ENCODE measurements at regions not wholly inside any gene's neighbourhood (a gene's known extent, or its start where the extent isn't known, plus 50 kb on each side); places are given as distances from the start of the nearest gene placed in this dataset.

DNA sequence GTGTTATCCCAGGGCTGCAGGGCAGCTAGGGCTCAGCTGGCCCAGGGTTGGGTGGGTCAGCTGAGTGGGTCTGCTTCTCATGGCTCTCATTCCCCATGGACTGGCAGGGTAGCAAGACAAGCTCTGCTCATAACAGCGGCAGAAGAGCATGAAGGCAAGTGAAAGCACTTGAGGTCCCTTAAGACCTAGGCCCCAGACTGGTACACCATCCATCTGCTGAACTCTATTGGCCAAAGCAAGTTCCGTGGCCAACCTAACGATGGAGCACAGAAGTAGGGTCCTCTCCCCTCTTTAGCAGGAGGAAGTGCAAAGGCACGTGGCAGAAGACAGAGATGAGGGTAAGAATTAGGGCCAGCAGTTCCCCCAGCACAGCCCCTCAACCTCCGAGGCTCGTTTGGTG is 174.3 kb upstream of the TOPAZ1 start:
- no peaks in the 10 kb centered on the region for H3K36me3 ChIP-seq
- no peaks in the 10 kb centered on the region for H3K4me1 ChIP-seq
- intact Hi-C loops (cut with DNase I) = no loop called here
- no peak overlapping the region for H3K4me3 ChIP-seq
- DNase-seq = no peak
- H3K27ac ChIP-seq = no peak overlapping the region
- no peak for TF ChIP-seq CTCF (IDR thresholded peaks at IDR 0.05)
- ATAC-seq = no peak
- H3K27me3 ChIP-seq (ENCODE audit: low read depth) = peaks cover 4% of the 10 kb centered on the region
- no peaks in the 10 kb centered on the region for H3K9me3 ChIP-seq

- H3K4me3 ChIP-seq = no peak overlapping the region
- intact Hi-C loops (cut with DNase I) = no loop called here
- no peak overlapping the region for H3K27ac ChIP-seq
- ATAC-seq = no peak
- H3K4me1 ChIP-seq = no peaks in the 10 kb centered on the region
- no peak for DNase-seq
- peaks cover 4% of the 10 kb centered on the region for H3K27me3 ChIP-seq (ENCODE audit: low read depth)
- no peaks in the 10 kb centered on the region for H3K36me3 ChIP-seq
- H3K9me3 ChIP-seq = no peaks in the 10 kb centered on the region
- TF ChIP-seq CTCF (IDR thresholded peaks at IDR 0.05) = no peak
These were observed 172.9 kb upstream of the TOPAZ1 start for GRCh38 chr3:44068753-44069152.

- intact Hi-C loops (cut with DNase I) = no loop called here
- Histone ChIP-seq H3K9me3 (no peaks in the 10 kb centered on the region), H3K27me3 (ENCODE audit: low read depth) (peaks cover 4% of the 10 kb centered on the region), H3K4me1 (no peaks in the 10 kb centered on the region), H3K27ac (no peak overlapping the region), H3K36me3 (no peaks in the 10 kb centered on the region), H3K4me3 (no peak overlapping the region)
- TF ChIP-seq CTCF (IDR thresholded peaks at IDR 0.05) = no peak
- DNase-seq (no peak), ATAC-seq (no peak)
These were observed 172.4 kb upstream of the TOPAZ1 start for GRCh38 chr3:44069276-44069675.

GRCh38 chr3:44070841-44071546 is 170.7 kb upstream of the TOPAZ1 start:
- DNase-seq = no peak
- TF ChIP-seq CTCF (IDR thresholded peaks at IDR 0.05) = no peak
- no peak for ATAC-seq
- intact Hi-C loops (cut with DNase I) = no loop called here
- Histone ChIP-seq H3K4me1 (no peaks in the 10 kb centered on the region), H3K4me3 (no peak overlapping the region), H3K36me3 (no peaks in the 10 kb centered on the region), H3K9me3 (no peaks in the 10 kb centered on the region), H3K27ac (no peak overlapping the region), H3K27me3 (ENCODE audit: low read depth) (peaks cover 4% of the 10 kb centered on the region)

DNA sequence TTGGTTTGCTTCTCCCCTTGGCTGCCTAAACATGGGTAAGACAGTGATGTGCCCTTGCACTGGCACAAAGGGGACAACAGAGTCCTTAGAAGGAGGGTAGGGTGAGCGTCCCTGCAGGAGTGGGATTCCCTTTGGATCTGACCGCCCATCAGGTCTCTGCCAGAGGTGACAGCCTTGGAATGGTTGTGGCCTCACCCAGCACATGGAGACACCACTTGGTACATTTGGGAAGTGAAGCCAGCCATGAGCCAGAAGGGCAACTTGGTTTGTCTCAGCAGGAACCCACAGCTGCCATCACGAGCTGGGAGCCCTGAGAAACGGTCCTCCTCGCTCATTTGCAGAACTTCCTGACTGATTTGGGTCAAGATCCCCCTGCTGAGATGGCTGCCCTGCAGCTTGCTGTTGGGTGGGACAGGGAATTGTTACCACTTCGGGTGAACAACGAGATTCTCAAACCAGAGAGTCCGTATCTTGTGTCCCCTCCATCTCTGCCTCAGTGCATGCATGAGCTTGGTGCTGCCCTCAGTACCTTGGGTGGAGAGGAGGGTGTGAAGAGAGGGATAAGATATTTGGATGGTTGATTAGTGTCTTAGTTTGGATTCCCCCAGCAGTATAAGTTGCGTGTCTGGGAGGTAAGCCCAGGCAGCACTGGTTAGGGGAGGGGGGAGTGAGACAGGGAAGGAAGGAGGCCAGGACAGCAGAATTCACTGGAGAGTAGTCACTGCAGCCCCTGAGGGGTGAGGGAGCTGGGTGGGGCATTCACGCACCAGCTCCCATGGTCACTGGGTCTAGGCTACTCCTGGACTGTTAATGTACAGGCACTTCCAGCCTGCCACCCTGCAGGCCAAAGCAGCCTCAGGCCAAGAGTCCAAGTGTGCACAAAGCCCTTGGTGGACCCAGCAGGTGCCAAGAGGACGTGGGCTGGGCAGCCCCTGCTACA is 168.8 kb upstream of the TOPAZ1 start:
- TF ChIP-seq CTCF (IDR thresholded peaks at IDR 0.05) = no peak
- Histone ChIP-seq H3K36me3 (no peaks in the 10 kb centered on the region), H3K4me3 (no peak overlapping the region), H3K27ac (no peak overlapping the region), H3K9me3 (no peaks in the 10 kb centered on the region), H3K4me1 (no peaks in the 10 kb centered on the region), H3K27me3 (ENCODE audit: low read depth) (peaks cover 4% of the 10 kb centered on the region)
- intact Hi-C loops (cut with DNase I) = no loop called here
- no peak for DNase-seq
- no peak for ATAC-seq

Measured in lower lobe of right lung (tissue), 2 donors.